ENCODE measurements at regions not wholly inside any gene's neighbourhood (a gene's known extent, or its start where the extent isn't known, plus 50 kb on each side); places are given as distances from the start of the nearest gene placed in this dataset.

DNA sequence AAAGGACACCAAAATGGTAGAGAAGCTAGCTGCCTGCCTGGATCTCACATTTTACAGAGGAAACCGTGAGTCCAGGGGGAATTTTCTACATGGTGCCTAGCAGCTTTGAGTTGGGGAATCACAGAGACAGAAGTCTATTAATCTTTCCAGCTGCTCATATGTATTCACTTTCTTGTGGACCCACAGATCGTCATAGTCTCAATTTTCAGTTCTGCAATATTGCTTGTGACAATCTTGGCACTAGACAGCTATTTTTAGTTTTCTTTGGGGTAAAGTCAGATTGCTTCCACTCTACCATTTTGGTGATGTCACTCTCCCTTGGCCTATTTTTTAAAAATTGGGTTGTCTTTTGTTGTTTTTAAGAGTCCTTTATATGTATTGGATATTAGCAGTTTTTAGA lies 233.4 kb upstream of the STK26 start:
- peaks cover 3% of the 10 kb centered on the region for H3K9me3 Mint-ChIP-seq (ENCODE audit: low read depth)

GRCh38 chrX:131791608-131792355 lies 231.3 kb upstream of the STK26 start:
- H3K4me3 Mint-ChIP-seq (ENCODE audit: unreplicated experiment), result no peak overlapping the region
- H3K27ac Mint-ChIP-seq (ENCODE audit: unreplicated experiment), result no peak overlapping the region
- no peaks in the 10 kb centered on the region for H3K4me1 Mint-ChIP-seq (ENCODE audit: low read depth)
- H3K36me3 Mint-ChIP-seq (ENCODE audit: low read depth), result peaks cover 3% of the 10 kb centered on the region
- TF ChIP-seq CTCF (IDR thresholded peaks at IDR 0.05), result no peak
- H3K27me3 Mint-ChIP-seq (ENCODE audit: low read depth), result no peaks in the 10 kb centered on the region
- H3K9me3 Mint-ChIP-seq (ENCODE audit: low read depth), result peaks cover 3% of the 10 kb centered on the region
- no peak for DNase-seq (ENCODE audit: low spot score)

More for the DNA sequence above, 233.4 kb upstream of the STK26 start:
- Mint-ChIP-seq H3K27me3 (ENCODE audit: low read depth) (no peaks in the 10 kb centered on the region), H3K4me1 (ENCODE audit: low read depth) (no peaks in the 10 kb centered on the region), H3K27ac (ENCODE audit: unreplicated experiment) (no peak overlapping the region), H3K4me3 (ENCODE audit: unreplicated experiment) (no peak overlapping the region), H3K36me3 (ENCODE audit: low read depth) (peaks cover 3% of the 10 kb centered on the region)
- DNase-seq (ENCODE audit: low spot score), result no peak
- TF ChIP-seq CTCF (IDR thresholded peaks at IDR 0.05), result no peak

- Mint-ChIP-seq H3K27ac (ENCODE audit: unreplicated experiment) (no peak overlapping the region), H3K9me3 (ENCODE audit: low read depth) (peaks cover 3% of the 10 kb centered on the region), H3K27me3 (ENCODE audit: low read depth) (no peaks in the 10 kb centered on the region), H3K4me1 (ENCODE audit: low read depth) (no peaks in the 10 kb centered on the region), H3K4me3 (ENCODE audit: unreplicated experiment) (no peak overlapping the region), H3K36me3 (ENCODE audit: low read depth) (peaks cover 3% of the 10 kb centered on the region)
- DNase-seq (ENCODE audit: low spot score), result no peak
- TF ChIP-seq CTCF (IDR thresholded peaks at IDR 0.05), result no peak
Measured at GRCh38 chrX:131792356-131792749, 230.7 kb upstream of the STK26 start.

DNA sequence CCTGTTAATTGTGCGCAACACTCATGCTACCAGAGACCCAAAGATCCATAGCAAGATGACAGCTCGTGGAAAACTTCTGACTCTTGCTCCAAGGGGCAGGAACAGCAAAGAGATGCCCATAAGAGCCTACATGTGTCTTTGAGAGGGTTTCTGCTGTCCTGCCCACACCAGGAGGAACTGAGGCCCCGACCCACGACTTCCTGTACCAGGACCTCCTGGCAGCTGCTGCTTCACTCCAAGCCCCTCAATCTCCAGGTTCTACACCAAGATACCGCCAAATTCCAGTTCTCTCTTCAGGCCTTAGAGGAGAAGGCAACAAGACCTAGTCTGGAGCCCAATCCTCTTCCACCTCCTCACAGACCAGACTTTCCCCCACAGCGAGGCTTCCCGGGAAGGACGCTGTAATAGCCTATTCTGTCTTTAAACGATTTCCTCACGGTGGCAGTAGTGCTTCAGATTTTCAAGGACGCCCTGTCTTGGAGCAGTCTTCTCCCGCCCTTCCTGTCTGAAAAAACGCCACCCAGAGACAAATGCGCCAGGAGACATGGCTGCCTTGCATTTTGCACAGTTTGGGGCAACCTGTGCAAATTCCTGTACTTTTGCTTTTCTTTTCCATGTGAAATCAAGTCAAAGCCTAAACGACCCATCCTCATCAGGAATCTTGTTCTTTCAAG lies 230.2 kb upstream of the STK26 start:
- Mint-ChIP-seq H3K4me1 (ENCODE audit: low read depth) (no peaks in the 10 kb centered on the region), H3K9me3 (ENCODE audit: low read depth) (no peaks in the 10 kb centered on the region), H3K36me3 (ENCODE audit: low read depth) (peaks cover 3% of the 10 kb centered on the region), H3K4me3 (ENCODE audit: unreplicated experiment) (no peak overlapping the region), H3K27me3 (ENCODE audit: low read depth) (no peaks in the 10 kb centered on the region), H3K27ac (ENCODE audit: unreplicated experiment) (no peak overlapping the region)
- TF ChIP-seq CTCF (IDR thresholded peaks at IDR 0.05), result no peak
- no peak for DNase-seq (ENCODE audit: low spot score)

- DNase-seq (ENCODE audit: low spot score), result no peak
- peaks cover 3% of the 10 kb centered on the region for H3K36me3 Mint-ChIP-seq (ENCODE audit: low read depth)
- no peak overlapping the region for H3K4me3 Mint-ChIP-seq (ENCODE audit: unreplicated experiment)
- no peaks in the 10 kb centered on the region for H3K4me1 Mint-ChIP-seq (ENCODE audit: low read depth)
- H3K27me3 Mint-ChIP-seq (ENCODE audit: low read depth), result no peaks in the 10 kb centered on the region
- H3K27ac Mint-ChIP-seq (ENCODE audit: unreplicated experiment), result no peak overlapping the region
- TF ChIP-seq CTCF (IDR thresholded peaks at IDR 0.05), result no peak
- H3K9me3 Mint-ChIP-seq (ENCODE audit: low read depth), result no peaks in the 10 kb centered on the region
Measured at GRCh38 chrX:131795442-131796229, 227.5 kb upstream of the STK26 start.

Measured in chondrocyte (in vitro differentiated cells).